Activated CD4-positive, alpha-beta T cell treated with anti-CD3 and anti-CD28 coated beads for 4 hours (primary cell): ENCODE measurements at regions not wholly inside any gene's neighbourhood (a gene's known extent, or its start where the extent isn't known, plus 50 kb on each side); places are given as distances from the start of the nearest gene placed in this dataset.

ENCODE experiments used
- DNase-seq, 2 donors: peaks; one replicate each; pipeline ENCODE4 v3.0.0-alpha.2; 2020

DNA sequence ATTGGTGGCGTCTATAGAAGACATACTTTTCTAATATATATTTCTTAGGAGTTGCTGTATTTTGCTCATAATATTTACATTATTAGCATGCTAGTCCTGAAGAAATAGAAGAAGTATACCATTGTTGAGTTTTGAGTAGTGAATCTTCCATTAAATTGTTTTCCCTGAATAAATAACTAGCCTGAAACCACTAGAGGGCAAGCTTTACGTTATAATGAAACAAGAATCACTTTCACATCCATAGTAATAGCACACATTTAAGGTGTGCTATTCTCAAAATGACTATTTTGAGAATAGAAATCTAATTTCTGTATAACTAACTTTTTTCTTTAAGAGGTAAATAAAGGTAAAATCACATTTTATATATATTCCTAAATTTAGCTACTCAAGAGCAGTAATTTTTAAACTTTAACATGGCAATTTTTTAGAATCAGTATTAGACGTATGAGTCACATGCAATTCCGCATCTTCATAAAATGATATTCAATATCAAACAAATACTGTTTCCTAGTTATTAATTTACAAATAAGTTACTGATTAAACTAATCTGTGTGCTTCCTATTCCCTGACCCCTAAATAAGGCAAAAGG, 213.2 kb upstream of the MANEA start:
- DNase-seq, result no peak

GRCh38 chr6:95365454-95365853, 211.9 kb upstream of the MANEA start:
- no peak for DNase-seq

DNA sequence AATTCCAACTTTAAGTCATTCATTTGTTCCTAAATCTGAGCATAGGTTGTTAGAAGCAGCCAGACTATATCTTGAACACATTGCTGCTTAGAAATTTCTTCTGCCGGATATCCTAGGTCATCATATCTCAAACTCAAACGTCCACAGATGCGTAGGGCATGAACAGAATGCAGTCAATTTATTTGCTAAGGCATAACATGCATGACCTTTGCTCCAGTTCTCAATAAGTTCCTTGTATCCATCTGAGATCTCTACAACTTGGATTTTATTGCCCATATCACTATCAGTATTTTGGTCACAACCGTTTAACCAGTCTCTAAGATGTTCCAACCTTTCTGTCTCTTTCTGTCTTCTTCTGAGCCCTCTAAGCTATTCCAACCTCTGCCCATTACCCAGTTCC, 210.9 kb upstream of the MANEA start:
- DNase-seq, result no peak

GRCh38 chr6:95383878-95384277, 193.5 kb upstream of the MANEA start:
- no peak for DNase-seq

DNA sequence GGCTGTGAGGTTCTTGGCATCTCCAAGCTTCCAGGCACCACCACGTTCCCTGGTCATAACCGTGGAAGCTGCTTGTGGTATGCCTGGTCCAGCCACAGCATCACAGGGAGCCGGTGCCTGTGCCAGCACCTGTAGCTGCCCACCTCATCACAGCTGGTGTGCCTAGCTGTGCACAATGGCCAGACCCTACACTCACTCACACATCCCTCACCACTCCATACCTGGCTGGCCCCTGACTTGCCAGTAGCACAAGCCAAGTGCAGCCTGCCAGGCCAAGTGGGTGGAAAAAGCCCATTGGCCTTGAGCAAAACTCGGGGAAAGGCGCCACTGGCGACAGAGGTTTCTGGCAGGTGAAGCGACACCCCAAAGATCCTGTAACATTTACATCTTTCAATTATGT, 192.3 kb upstream of the MANEA start:
- DNase-seq, result no peak

DNA sequence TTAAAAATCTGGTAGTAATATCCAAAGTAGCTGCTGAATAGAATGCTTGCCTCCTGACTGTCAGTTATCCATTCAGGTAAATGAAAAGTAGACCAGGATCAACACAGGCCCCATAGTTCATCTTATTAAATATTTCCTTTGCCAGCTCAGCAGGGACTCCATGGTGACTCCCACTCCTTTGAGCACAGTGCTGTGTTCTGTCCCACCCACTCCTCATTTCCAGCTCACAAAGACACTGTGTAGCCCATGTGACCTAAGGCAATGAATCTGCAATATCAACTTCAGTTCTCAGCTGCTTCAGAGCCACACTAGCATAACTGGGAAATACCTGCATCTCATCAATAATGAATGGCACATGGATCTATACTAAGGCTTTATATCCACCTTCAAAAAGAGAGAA, 189.5 kb upstream of the MANEA start:
- DNase-seq, result no peak

- no peak for DNase-seq
Measured at GRCh38 chr6:95404777-95405176, 172.6 kb upstream of the MANEA start.

GRCh38 chr6:95408111-95408510, 169.2 kb upstream of the MANEA start:
- DNase-seq, result no peak

GRCh38 chr6:95410168-95410567, 167.2 kb upstream of the MANEA start:
- DNase-seq, result no peak

- DNase-seq, result no peak
Measured at GRCh38 chr6:95413789-95414188, 163.5 kb upstream of the MANEA start.

DNA sequence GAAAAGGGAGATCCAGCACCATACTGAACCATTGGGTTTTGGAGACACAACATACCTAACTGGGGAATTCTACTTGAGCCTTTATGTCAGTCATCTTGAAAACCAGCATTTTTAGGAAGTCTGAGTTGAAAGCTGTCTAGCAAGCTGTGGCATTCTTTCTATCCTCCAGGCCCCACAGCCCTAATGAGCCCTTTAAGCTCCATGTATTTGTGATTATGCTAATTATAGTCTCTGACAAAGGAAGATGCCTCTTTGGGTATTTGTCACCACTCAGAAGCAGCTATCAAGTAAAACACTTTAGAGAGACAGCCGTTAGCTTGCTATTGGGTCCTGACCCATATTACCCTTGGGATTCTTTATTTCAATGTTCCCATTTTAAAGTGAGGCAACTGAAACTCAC, 159.5 kb upstream of the MANEA start:
- DNase-seq, result no peak

DNA sequence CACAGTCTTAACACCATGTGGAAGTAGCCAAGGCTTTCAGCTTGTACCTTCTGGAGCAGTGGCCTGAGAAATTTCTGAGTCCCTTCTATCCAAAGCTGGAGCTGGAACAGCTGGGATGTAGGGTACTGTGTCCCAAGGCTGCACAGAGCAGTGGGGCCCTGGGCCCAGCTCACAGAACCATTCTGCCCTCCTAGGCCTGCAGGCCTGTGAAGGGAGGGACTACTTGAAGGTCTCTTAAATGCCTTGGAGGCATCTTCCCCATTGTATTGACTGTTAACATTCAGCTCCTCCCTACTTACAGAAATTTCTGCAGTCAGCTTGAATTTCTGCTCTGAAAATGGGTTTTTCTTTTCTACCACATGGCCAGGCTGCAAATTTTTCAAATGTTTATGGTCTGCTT, 156.5 kb upstream of the MANEA start:
- DNase-seq, result no peak

- DNase-seq, result no peak
Measured at GRCh38 chr6:95423331-95423730, 154.0 kb upstream of the MANEA start.

GRCh38 chr6:95431637-95432228, 145.6 kb upstream of the MANEA start:
- peak in 1 of 2 donors; percentile 22 for DNase-seq

DNA sequence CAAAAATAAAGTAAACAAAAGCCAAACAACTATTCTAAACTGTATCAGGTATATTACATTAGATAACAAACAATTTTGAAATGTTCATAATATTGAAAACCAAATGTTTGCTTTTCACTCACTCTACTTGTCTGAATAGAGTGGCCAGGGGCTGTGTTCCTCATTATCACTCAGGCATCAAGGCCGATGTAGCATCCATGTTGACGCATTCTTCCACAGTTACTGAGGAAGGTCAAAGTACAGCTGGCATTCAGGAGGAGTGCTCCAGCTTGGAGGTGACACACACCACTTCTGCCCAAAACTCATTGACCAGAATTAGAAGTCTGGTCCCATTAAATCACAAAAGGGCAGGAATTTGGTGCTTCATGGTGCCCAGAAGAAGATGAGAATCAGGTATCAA, 137.6 kb upstream of the MANEA start:
- DNase-seq, result no peak

DNA sequence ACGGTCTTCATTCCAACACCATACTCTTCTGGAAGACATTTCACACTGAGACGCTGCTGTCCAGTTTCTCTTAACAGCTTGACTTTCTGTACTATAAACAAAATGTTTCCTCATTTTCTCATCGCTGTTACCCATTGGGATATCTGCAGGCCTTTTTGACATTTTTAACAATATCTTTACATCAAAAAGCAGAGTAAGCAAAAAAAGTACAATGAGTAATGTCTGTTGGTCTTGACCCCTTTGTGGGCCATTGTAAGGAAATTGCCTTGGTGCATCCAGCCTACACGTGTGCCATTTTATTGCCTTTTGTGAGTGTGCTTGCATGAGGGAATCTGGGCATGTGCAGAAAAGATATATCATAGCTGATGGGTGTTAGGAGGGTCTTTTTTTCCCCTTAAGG, 129.1 kb upstream of the MANEA start:
- DNase-seq, result no peak

DNA sequence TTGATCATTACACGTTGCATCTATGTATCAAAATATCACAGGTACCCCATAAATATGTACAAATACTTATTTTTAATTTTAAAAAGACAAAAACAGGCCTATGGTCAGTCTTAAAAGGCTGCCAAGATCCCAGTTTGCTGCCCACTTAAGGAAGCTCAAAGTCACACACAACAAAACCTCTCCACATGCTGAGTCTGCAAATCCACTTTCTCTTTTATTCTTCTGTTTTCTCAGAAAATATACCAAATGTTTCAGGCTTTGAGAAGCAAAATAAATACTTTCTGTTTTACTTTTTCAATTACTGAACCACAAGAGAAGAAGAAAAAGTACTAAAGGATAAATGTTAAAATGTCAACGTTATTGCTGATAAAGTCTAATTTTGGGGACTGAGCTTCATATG, 107.8 kb upstream of the MANEA start:
- no peak for DNase-seq

GRCh38 chr6:95478941-95479340, 98.4 kb upstream of the MANEA start:
- no peak for DNase-seq

DNA sequence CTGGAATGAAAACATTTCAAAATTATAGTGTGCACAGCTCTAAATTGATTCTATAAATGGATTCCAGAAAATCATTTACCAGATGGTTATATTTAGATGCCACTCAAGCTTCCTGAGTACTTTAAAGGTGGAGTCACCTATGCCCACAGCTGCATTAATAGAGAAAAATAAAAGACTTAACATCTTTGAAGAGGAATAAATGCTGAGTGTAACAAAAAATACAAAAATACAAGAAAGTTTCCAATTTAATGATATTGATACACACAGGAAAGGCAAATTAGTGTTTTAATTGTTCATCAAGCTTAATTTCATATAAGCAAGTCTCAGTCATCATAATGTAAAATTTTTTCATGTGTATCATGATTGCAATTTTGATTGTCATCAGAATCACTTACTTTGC, 89.5 kb upstream of the MANEA start:
- no peak for DNase-seq

- DNase-seq, result no peak
Measured at GRCh38 chr6:95489185-95489863, 88.0 kb upstream of the MANEA start.

- no peak for DNase-seq
Measured at GRCh38 chr6:95496769-95497426, 80.4 kb upstream of the MANEA start.

DNA sequence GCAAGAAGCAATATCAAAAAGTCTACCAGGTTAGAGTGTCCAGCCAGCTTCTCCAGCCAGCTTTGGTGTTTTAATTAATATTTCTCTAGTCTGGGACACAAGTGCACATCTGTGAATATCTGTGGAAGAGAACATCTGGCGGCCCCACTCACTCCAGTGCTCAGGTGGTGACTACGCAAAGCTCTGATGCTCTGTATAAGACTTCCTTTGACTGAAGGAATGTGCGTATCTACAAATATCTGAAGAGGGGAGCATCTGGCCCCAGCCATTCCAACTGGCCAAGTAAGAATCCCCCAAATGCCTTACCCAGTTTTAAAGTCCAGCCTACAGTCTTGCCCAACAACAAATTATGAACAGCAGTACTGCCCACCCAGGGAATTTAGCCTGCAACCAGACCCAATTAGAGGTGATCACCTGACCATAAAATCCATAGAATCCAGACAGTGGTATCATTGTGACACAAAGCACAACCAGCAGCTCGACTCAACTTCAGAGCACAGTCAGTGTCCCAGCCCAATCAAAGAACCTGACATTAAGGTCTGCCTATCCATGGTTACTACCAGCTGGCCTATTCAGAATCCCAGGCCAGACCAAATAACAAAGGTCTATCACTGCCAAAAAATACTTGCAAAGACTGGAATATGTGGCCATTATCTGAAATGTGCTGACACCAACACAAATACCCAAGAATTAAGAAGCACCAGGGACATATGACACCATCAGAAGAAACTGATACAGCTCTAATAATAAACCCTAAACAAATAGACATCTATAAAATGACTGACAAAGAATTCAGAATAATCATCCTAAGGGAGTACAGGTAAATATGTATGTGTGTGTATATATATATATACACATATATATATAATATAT, 76.1 kb upstream of the MANEA start:
- no peak for DNase-seq

DNA sequence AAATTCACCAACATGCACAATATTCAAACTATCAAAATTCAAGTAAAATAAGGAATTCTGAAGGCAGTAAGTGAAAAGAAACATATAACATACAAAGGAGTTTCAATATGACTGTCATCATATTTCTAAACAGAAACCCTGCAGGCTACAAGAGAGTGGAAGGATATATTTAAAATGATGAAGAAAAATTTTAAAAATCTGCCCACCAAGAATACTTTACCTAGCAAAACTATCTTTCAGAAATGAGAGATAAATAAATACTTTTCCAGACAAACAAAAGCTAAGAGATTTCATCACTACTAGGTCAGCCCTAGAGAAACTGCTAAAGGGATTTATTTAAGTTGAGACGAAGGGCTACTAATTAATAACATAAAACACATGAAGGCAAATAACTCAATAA, 73.8 kb upstream of the MANEA start:
- DNase-seq, result no peak
